Fibroblast of the aortic adventitia (primary cell): ENCODE measurements at regions not wholly inside any gene's neighbourhood (a gene's known extent, or its start where the extent isn't known, plus 50 kb on each side); places are given as distances from the start of the nearest gene placed in this dataset.

Experiments
- DNase-seq: peaks from one replicate; pipeline ENCODE4 v3.0.0-alpha.2; 2010; ENCODE audit warnings: low read depth
- H3K4me3 ChIP-seq: 2 replicates; pipeline ENCODE4 v1.5.1; 2011; ENCODE audit warnings: low read depth, mild to moderate bottlenecking, control low read depth, low read length, moderate library complexity
- CTCF ChIP-seq: IDR thresholded peaks from 2 replicates; pipeline ENCODE4 v1.5.1; 2011; ENCODE audit warnings: mild to moderate bottlenecking, low read length, control low read depth, inconsistent platforms; ENCODE audit not compliant: insufficient read depth

DNA sequence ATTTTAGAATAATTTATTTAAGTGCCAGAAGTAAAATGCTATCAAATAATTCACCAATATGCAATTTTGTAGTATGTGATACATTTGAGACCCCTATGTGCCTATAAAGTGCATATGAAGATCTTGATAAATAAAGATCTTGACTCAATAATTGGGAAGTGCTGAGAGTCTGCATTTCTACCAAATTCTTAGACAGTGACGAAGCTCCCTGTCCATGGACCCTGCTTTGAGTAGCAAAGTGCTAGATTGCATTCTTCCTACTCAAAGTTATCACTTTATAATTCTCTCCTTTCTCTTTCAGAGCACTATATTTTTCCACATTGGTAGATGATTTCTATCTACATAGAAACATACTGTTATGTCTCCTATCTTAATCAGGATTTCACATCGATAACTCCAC, 1393.9 kb downstream of the ARAP2 start:
- no peak for DNase-seq
- no peak for TF ChIP-seq CTCF
- no peak overlapping the region for H3K4me3 ChIP-seq

DNA sequence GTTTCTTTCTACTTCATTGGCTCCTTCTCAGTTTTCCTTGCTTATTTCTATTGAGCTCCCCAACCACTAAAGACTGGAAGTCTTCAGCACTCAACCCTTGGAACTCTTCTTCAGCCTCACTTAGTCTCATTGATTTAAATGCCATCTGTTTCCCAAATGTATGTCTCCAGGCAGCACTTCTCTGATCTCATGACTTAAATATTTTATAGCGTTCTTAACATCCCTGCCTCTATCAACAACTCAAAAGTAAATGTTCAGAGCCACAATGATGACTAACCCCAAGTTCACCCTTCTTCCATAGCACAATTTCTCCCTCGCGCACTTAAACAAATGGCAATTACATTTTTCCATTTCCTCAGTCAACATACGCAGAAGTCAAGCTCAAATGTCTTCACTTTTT, 1393.3 kb downstream of the ARAP2 start:
- no peak for DNase-seq
- H3K4me3 ChIP-seq = no peak overlapping the region
- TF ChIP-seq CTCF = no peak

DNA sequence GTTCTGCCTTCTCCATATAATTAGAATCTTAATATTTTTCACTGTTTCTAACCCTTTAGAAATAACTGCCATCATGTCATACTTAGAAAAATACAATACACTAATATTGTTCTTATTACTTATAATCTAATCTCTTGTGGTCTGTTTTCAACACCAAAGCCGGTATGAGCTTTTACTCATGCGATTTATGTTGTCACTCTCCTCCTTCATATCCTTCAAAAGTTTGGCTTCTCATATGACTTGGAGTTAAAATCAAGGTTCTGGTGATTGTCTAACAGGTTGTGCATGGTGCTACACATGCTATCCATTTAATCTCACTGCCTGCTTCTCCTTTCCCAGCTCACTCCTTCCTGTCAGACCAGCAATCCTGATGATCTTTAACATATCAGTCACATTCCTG, 1392.9 kb downstream of the ARAP2 start:
- no peak overlapping the region for H3K4me3 ChIP-seq
- DNase-seq = no peak
- no peak for TF ChIP-seq CTCF

- no peak for TF ChIP-seq CTCF
- no peak for DNase-seq
- H3K4me3 ChIP-seq = no peak overlapping the region
These were observed 1389.9 kb downstream of the ARAP2 start for GRCh38 chr4:34854451-34854850.

DNA sequence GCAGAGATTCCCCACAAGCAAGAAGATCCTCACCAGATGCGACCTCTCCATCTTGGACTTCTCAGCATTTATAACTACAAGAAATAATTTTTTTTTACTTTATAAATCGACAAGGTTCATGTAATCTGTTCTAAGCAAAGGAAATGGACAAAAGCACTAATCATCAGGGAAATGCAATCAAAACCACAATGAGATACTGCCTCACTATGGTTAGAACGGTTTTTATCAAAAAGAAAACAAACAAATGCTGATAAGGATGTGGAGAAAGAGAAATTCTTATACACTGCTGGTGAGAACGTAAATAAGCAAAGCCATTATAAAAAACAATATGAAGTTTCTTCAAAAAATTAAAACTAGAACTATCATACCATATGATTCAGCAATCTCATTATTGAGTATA, 1382.6 kb downstream of the ARAP2 start:
- DNase-seq = no peak
- H3K4me3 ChIP-seq = no peak overlapping the region

GRCh38 chr4:34878961-34879360, 1365.4 kb downstream of the ARAP2 start:
- no peak for TF ChIP-seq CTCF
- no peak overlapping the region for H3K4me3 ChIP-seq

More for the DNA sequence above, 1382.6 kb downstream of the ARAP2 start:
- TF ChIP-seq CTCF = no peak

DNA sequence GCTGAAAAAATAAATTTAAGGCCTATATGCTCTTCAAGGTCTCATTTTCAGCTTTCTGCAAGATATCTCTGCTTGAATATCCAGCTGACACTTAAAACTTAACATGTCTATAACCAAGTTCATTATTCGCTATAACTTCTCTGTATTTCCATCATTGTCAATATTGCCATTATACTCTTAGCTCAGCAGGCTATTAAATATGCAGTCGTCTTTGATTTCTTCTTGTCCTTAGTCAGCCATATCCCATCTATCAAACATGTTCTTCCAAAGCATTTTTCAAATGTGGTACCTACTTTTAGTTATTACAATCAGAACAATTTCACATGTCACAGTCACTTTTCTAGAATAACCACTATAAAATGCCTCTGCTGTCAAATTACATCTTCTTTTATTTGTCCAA, 1364.1 kb downstream of the ARAP2 start:
- no peak overlapping the region for H3K4me3 ChIP-seq
- TF ChIP-seq CTCF = no peak
- no peak for DNase-seq

More at GRCh38 chr4:34878961-34879360, 1365.4 kb downstream of the ARAP2 start:
- no peak for DNase-seq
